ENCODE measurements at regions not wholly inside any gene's neighbourhood (a gene's known extent, or its start where the extent isn't known, plus 50 kb on each side); places are given as distances from the start of the nearest gene placed in this dataset.

DNA sequence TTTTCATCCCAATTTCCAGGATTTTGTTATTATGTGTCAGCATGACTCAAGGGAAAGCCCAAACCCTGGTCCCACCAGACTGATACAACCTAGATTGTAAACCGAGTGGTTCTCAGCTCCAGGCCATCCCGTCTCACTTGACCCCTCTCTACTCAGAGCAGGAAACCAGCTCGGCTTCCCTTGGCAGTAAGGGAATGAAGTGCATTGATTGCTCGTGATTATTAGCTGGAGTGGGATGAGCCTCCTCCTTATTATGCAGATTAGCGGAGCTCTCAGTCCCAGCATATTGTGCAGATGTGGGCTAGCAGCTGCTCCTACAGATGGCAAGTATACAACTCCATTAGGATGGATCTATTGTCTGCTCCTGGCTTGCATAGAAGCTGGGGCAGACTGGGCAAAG lies 167.6 kb downstream of the LNPK start:
- Histone ChIP-seq H3K4me1 (peaks cover 0 to 18% (median 0%) of the 10 kb centered on the region in 12 donors), H3K36me3 (no peaks in the 10 kb centered on the region), H3K27ac (no peak overlapping the region), H3K9me3 (no peaks in the 10 kb centered on the region), H3K4me3 (no peak overlapping the region), H3K27me3 (no peaks in the 10 kb centered on the region)
- DNase-seq (no peak), ATAC-seq (no peak)
- intact Hi-C loops (cut with DNase I): no loop called here
- TF ChIP-seq, protein P1, sequence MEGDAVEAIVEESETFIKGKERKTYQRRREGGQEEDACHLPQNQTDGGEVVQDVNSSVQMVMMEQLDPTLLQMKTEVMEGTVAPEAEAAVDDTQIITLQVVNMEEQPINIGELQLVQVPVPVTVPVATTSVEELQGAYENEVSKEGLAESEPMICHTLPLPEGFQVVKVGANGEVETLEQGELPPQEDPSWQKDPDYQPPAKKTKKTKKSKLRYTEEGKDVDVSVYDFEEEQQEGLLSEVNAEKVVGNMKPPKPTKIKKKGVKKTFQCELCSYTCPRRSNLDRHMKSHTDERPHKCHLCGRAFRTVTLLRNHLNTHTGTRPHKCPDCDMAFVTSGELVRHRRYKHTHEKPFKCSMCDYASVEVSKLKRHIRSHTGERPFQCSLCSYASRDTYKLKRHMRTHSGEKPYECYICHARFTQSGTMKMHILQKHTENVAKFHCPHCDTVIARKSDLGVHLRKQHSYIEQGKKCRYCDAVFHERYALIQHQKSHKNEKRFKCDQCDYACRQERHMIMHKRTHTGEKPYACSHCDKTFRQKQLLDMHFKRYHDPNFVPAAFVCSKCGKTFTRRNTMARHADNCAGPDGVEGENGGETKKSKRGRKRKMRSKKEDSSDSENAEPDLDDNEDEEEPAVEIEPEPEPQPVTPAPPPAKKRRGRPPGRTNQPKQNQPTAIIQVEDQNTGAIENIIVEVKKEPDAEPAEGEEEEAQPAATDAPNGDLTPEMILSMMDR (IDR thresholded peaks at IDR 0.05): no peak
- TF ChIP-seq POLR2A (IDR thresholded peaks at IDR 0.05): no peak
- 48 to 58% (median 53%) methylated on average over 5 of the region's 5 CpGs for WGBS, 4 donors

DNA sequence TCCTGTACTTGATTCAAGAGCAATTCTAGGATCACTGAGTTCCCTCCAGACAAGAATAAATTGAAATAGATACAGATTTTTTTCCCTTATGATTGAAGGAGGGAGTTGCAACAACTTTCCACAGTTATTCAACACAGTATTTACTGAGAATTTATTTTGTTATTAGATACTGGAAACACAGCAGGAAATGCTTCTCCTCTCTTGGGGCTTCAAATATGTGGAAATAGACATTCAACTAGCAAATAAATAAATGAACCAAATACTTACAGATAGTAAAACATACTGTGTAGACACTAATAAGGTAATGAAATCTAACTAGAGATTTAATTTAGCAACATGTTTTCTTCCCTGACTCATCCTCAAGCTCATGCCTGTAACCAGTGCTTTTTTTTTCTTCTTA lies 169.2 kb downstream of the LNPK start:
- H3K4me1 ChIP-seq: peaks cover 0 to 18% (median 0%) of the 10 kb centered on the region in 12 donors
- H3K4me3 ChIP-seq: no peak overlapping the region
- no peaks in the 10 kb centered on the region for H3K36me3 ChIP-seq
- DNase-seq (no peak), ATAC-seq (no peak)
- intact Hi-C loops (cut with DNase I): no loop called here
- no peaks in the 10 kb centered on the region for H3K9me3 ChIP-seq
- H3K27me3 ChIP-seq: no peaks in the 10 kb centered on the region
- no peak overlapping the region for H3K27ac ChIP-seq
- no peak for TF ChIP-seq POLR2A (IDR thresholded peaks at IDR 0.05)
- TF ChIP-seq, protein P1 (IDR thresholded peaks at IDR 0.05): no peak

DNA sequence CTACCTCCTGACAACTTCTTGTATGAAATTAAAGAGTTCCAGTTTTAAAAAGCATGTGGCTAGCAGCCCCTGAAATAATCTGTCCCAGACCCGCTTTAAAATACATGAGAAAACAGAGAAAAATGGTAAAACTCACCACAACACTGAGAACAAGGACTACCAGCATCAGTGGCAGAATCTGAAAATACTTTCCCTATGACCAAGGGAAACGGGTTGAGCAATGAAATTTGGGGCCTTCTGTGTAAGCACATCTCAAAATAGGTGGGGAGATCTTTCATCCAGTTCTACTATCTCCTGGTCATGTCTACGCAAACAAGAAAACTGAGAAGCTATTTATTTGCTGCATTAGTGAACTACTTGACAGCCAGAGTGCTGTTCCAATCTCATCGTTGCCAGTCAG lies 172.3 kb downstream of the LNPK start:
- DNase-seq: no peak
- TF ChIP-seq, protein P1 (IDR thresholded peaks at IDR 0.05): no peak
- no peak for TF ChIP-seq POLR2A (IDR thresholded peaks at IDR 0.05)
- Histone ChIP-seq H3K36me3 (no peaks in the 10 kb centered on the region), H3K27ac (no peak overlapping the region), H3K4me3 (no peak overlapping the region), H3K4me1 (no peaks in the 10 kb centered on the region), H3K27me3 (no peaks in the 10 kb centered on the region), H3K9me3 (peaks cover 0 to 7% (median 0%) of the 10 kb centered on the region in 12 donors)
- 79 to 83% (median 80%) methylated on average over 4 of the region's 4 CpGs for WGBS, 4 donors
- intact Hi-C loops (cut with DNase I): no loop called here
- no peak for ATAC-seq

DNA sequence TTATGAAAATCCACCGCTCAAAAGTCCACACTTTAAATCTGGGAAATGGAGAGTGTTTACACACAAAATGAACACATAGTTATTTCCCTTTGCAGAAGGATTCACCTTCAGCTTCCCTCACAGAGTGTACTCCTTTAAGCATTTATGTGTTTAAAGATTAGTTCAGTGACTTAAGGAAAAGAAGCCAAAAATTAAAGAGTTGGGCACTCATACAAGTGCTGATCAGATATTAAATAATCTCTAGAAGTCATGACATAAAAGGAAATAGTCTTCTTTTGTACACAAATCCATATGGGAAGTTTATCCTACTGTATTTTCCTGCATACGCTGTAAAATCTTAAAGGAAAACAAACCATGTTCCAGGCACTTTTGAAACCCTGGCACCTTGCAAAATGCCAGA lies 174.2 kb downstream of the LNPK start:
- H3K4me1 ChIP-seq: no peaks in the 10 kb centered on the region
- no peak overlapping the region for H3K4me3 ChIP-seq
- H3K36me3 ChIP-seq: no peaks in the 10 kb centered on the region
- intact Hi-C loops (cut with DNase I): no loop called here
- H3K27ac ChIP-seq: no peak overlapping the region
- 65 to 79% (median 76%) methylated on average over 2 of the region's 2 CpGs for WGBS, 4 donors
- H3K27me3 ChIP-seq: no peaks in the 10 kb centered on the region
- ATAC-seq (no peak), DNase-seq (no peak)
- H3K9me3 ChIP-seq: peaks cover 0 to 7% (median 0%) of the 10 kb centered on the region in 12 donors
- no peak for TF ChIP-seq POLR2A (IDR thresholded peaks at IDR 0.05)
- TF ChIP-seq, protein P1 (IDR thresholded peaks at IDR 0.05): no peak
